ENCODE measurements at regions not wholly inside any gene's neighbourhood (a gene's known extent, or its start where the extent isn't known, plus 50 kb on each side); places are given as distances from the start of the nearest gene placed in this dataset.

DNA sequence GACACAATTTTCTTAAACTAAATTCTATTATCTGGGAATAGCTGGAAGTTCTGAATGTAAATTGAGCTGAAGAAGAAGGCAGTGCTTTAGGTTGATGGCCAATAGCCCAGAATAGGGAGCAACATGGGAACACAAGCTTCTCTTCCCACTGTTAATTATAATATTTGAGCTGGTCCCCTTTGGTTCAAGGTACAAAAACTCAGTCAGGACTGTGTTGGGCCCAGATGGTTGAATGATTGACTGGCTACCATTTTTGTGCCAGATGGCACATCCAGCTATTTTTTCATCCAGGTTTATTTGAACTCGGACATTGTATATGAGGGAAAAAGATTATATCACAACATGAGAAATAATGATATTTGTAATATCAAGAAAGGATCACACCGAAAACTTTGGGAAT is 458.9 kb downstream of the SLITRK1 start:
- DNase-seq (no peak), ATAC-seq (replicated peaks in 1 of 4) (no peak)
- no peak overlapping the region for H3K27ac ChIP-seq (ENCODE audit: low read length)
- CTCF ChIA-PET = no interaction called here
- H3K4me3 ChIP-seq (ENCODE audit: control insufficient read depth in 1 of 2, extremely low read depth in 1 of 2, low read length in 1 of 2) = no peak overlapping the region
- POLR2A ChIA-PET = no interaction called here
- Mint-ChIP-seq H3K27ac (no peak overlapping the region), H3K4me3 (no peak overlapping the region), H3K36me3 (no peaks in the 10 kb centered on the region), H3K4me1 (no peaks in the 10 kb centered on the region), H3K27me3 (no peaks in the 10 kb centered on the region), H3K9me3 (peaks cover 12 to 17% (median 15%) of the 10 kb centered on the region in 3 donors)
- H3K36me3 ChIP-seq (ENCODE audit: control insufficient read depth in 2 of 2, extremely low read depth in 1 of 2, insufficient read depth in 1 of 2, low read length in 1 of 2) = no peaks in the 10 kb centered on the region
- peaks cover 2% of the 10 kb centered on the region for H3K9me3 ChIP-seq
- no peaks in the 10 kb centered on the region for H3K27me3 ChIP-seq (replicated peaks in 1 of 2; ENCODE audit: control insufficient read depth in 2 of 2, extremely low read depth in 1 of 2, insufficient read depth in 2 of 2, low read length in 1 of 2)
- WGBS (ENCODE audit: insufficient coverage) = no CpG with 5 or more reads among the region's 2 CpGs
- no peaks in the 10 kb centered on the region for H3K4me1 ChIP-seq (ENCODE audit: control insufficient read depth in 1 of 2, extremely low read depth in 1 of 2, insufficient read depth in 2 of 2, low read length in 2 of 2)

DNA sequence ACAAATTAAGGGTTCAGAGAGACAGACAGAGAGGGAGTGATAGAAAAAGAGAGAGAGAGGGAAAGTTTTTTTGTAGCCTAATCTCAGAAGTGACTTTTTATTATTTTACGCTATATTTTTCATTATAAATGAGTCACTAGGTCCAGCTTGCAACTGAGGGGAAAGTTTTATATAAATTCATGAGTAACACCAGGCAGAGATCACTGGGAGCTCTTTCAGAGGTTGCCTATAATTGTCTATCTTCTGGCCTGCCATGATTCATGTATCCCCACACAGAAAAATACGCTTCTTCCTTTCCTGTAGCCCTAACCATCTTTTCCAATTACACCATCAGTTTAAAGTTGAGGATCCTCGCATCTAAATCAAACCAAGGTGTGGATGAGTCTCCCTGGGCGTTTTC is 467.9 kb downstream of the SLITRK1 start:
- Histone ChIP-seq H3K27ac (ENCODE audit: low read length) (no peak overlapping the region), H3K27me3 (replicated peaks in 1 of 2; ENCODE audit: control insufficient read depth in 2 of 2, extremely low read depth in 1 of 2, insufficient read depth in 2 of 2, low read length in 1 of 2) (no peaks in the 10 kb centered on the region), H3K4me3 (ENCODE audit: control insufficient read depth in 1 of 2, extremely low read depth in 1 of 2, low read length in 1 of 2) (no peak overlapping the region), H3K9me3 (no peaks in the 10 kb centered on the region), H3K36me3 (ENCODE audit: control insufficient read depth in 2 of 2, extremely low read depth in 1 of 2, insufficient read depth in 1 of 2, low read length in 1 of 2) (no peaks in the 10 kb centered on the region), H3K4me1 (ENCODE audit: control insufficient read depth in 1 of 2, extremely low read depth in 1 of 2, insufficient read depth in 2 of 2, low read length in 2 of 2) (no peaks in the 10 kb centered on the region)
- H3K9me3 Mint-ChIP-seq = peaks cover 7 to 17% (median 10%) of the 10 kb centered on the region in 3 donors
- ChIA-PET POLR2A (no interaction called here), CTCF (no interaction called here)
- H3K4me1 Mint-ChIP-seq = no peaks in the 10 kb centered on the region
- DNase-seq = no peak
- H3K36me3 Mint-ChIP-seq = no peaks in the 10 kb centered on the region
- no peak overlapping the region for H3K27ac Mint-ChIP-seq
- H3K27me3 Mint-ChIP-seq = no peaks in the 10 kb centered on the region
- WGBS (ENCODE audit: insufficient coverage) = 20% methylated on average over 1 of the region's 4 CpGs
- H3K4me3 Mint-ChIP-seq = no peak overlapping the region
- no peak for ATAC-seq (replicated peaks in 1 of 4)

- H3K4me1 ChIP-seq (ENCODE audit: control insufficient read depth in 1 of 2, extremely low read depth in 1 of 2, insufficient read depth in 2 of 2, low read length in 2 of 2) = no peaks in the 10 kb centered on the region
- ChIA-PET POLR2A (no interaction called here), CTCF (no interaction called here)
- Mint-ChIP-seq H3K36me3 (no peaks in the 10 kb centered on the region), H3K4me3 (no peak overlapping the region), H3K27me3 (no peaks in the 10 kb centered on the region), H3K4me1 (no peaks in the 10 kb centered on the region), H3K27ac (no peak overlapping the region), H3K9me3 (peaks cover 0 to 7% (median 5%) of the 10 kb centered on the region in 3 donors)
- no CpG with 5 or more reads among the region's 1 CpG for WGBS (ENCODE audit: insufficient coverage)
- no peak for ATAC-seq (replicated peaks in 1 of 4)
- H3K36me3 ChIP-seq (ENCODE audit: control insufficient read depth in 2 of 2, extremely low read depth in 1 of 2, insufficient read depth in 1 of 2, low read length in 1 of 2) = no peaks in the 10 kb centered on the region
- peaks cover 2% of the 10 kb centered on the region for H3K9me3 ChIP-seq
- H3K4me3 ChIP-seq (ENCODE audit: control insufficient read depth in 1 of 2, extremely low read depth in 1 of 2, low read length in 1 of 2) = no peak overlapping the region
- no peak overlapping the region for H3K27ac ChIP-seq (ENCODE audit: low read length)
- DNase-seq = no peak
- H3K27me3 ChIP-seq (replicated peaks in 1 of 2; ENCODE audit: control insufficient read depth in 2 of 2, extremely low read depth in 1 of 2, insufficient read depth in 2 of 2, low read length in 1 of 2) = no peaks in the 10 kb centered on the region
These were observed 495.7 kb downstream of the SLITRK1 start for GRCh38 chr13:83386609-83387008.

GRCh38 chr13:83378908-83379307 is 503.4 kb downstream of the SLITRK1 start:
- H3K36me3 ChIP-seq (ENCODE audit: control insufficient read depth in 2 of 2, extremely low read depth in 1 of 2, insufficient read depth in 1 of 2, low read length in 1 of 2) = no peaks in the 10 kb centered on the region
- Mint-ChIP-seq H3K4me1 (no peaks in the 10 kb centered on the region), H3K36me3 (no peaks in the 10 kb centered on the region), H3K27ac (no peak overlapping the region), H3K4me3 (no peak overlapping the region), H3K9me3 (peaks cover 0 to 2% (median 0%) of the 10 kb centered on the region in 3 donors), H3K27me3 (no peaks in the 10 kb centered on the region)
- ChIA-PET POLR2A (no interaction called here), CTCF (no interaction called here)
- H3K4me1 ChIP-seq (ENCODE audit: control insufficient read depth in 1 of 2, extremely low read depth in 1 of 2, insufficient read depth in 2 of 2, low read length in 2 of 2) = no peaks in the 10 kb centered on the region
- no CpG with 5 or more reads among the region's 1 CpG for WGBS (ENCODE audit: insufficient coverage)
- H3K4me3 ChIP-seq (ENCODE audit: control insufficient read depth in 1 of 2, extremely low read depth in 1 of 2, low read length in 1 of 2) = no peak overlapping the region
- no peak for DNase-seq
- ATAC-seq (replicated peaks in 1 of 4) = no peak
- no peaks in the 10 kb centered on the region for H3K27me3 ChIP-seq (replicated peaks in 1 of 2; ENCODE audit: control insufficient read depth in 2 of 2, extremely low read depth in 1 of 2, insufficient read depth in 2 of 2, low read length in 1 of 2)
- no peak overlapping the region for H3K27ac ChIP-seq (ENCODE audit: low read length)
- H3K9me3 ChIP-seq = peaks cover 2% of the 10 kb centered on the region

DNA sequence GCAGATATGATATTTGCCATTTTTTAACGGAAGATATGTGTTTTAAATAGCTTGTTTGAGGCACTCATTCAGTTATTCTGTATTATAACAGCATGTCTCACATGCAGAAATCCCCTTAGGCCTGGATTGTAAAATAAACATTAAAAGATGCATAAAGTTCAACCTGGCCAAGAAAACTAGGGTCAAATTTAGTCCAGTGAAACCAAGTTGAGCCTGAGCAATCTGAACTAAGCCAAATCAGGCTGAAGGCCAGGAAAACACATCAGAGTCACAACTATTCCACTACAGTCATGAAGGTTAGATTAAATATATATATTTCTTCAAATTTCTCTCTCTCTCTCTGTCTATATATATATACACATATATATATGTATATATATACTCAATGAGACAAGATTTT is 504.8 kb downstream of the SLITRK1 start:
- CTCF ChIA-PET = no interaction called here
- WGBS (ENCODE audit: insufficient coverage) = no CpG with 5 or more reads among the region's 1 CpG
- H3K36me3 Mint-ChIP-seq = no peaks in the 10 kb centered on the region

GRCh38 chr13:83372786-83373185 is 509.5 kb downstream of the SLITRK1 start:
- H3K27ac Mint-ChIP-seq = no peak overlapping the region
- 0% methylated on average over 1 of the region's 2 CpGs for WGBS (ENCODE audit: insufficient coverage)
- H3K36me3 Mint-ChIP-seq = no peaks in the 10 kb centered on the region
- peaks cover 5 to 18% (median 7%) of the 10 kb centered on the region in 3 donors for H3K9me3 Mint-ChIP-seq
- Histone ChIP-seq H3K9me3 (peaks cover under 1% of the 10 kb centered on the region), H3K27ac (ENCODE audit: low read length) (no peak overlapping the region), H3K4me3 (ENCODE audit: control insufficient read depth in 1 of 2, extremely low read depth in 1 of 2, low read length in 1 of 2) (no peak overlapping the region), H3K4me1 (ENCODE audit: control insufficient read depth in 1 of 2, extremely low read depth in 1 of 2, insufficient read depth in 2 of 2, low read length in 2 of 2) (no peaks in the 10 kb centered on the region), H3K36me3 (ENCODE audit: control insufficient read depth in 2 of 2, extremely low read depth in 1 of 2, insufficient read depth in 1 of 2, low read length in 1 of 2) (no peaks in the 10 kb centered on the region), H3K27me3 (replicated peaks in 1 of 2; ENCODE audit: control insufficient read depth in 2 of 2, extremely low read depth in 1 of 2, insufficient read depth in 2 of 2, low read length in 1 of 2) (no peaks in the 10 kb centered on the region)
- ATAC-seq (replicated peaks in 1 of 4) (no peak), DNase-seq (no peak)
- H3K4me1 Mint-ChIP-seq = no peaks in the 10 kb centered on the region
- CTCF ChIA-PET = no interaction called here
- no peak overlapping the region for H3K4me3 Mint-ChIP-seq
- POLR2A ChIA-PET = no interaction called here
- H3K27me3 Mint-ChIP-seq = no peaks in the 10 kb centered on the region

More for the DNA sequence above, 504.8 kb downstream of the SLITRK1 start:
- H3K9me3 ChIP-seq = peaks cover 2% of the 10 kb centered on the region
- no peaks in the 10 kb centered on the region for H3K4me1 Mint-ChIP-seq
- no peak for DNase-seq
- peaks cover 4 to 5% (median 5%) of the 10 kb centered on the region in 3 donors for H3K9me3 Mint-ChIP-seq
- POLR2A ChIA-PET = no interaction called here
- ATAC-seq (replicated peaks in 1 of 4) = no peak
- no peaks in the 10 kb centered on the region for H3K27me3 Mint-ChIP-seq
- no peak overlapping the region for H3K4me3 ChIP-seq (ENCODE audit: control insufficient read depth in 1 of 2, extremely low read depth in 1 of 2, low read length in 1 of 2)
- no peaks in the 10 kb centered on the region for H3K4me1 ChIP-seq (ENCODE audit: control insufficient read depth in 1 of 2, extremely low read depth in 1 of 2, insufficient read depth in 2 of 2, low read length in 2 of 2)
- H3K27ac ChIP-seq (ENCODE audit: low read length) = no peak overlapping the region
- H3K27ac Mint-ChIP-seq = no peak overlapping the region
- H3K27me3 ChIP-seq (replicated peaks in 1 of 2; ENCODE audit: control insufficient read depth in 2 of 2, extremely low read depth in 1 of 2, insufficient read depth in 2 of 2, low read length in 1 of 2) = no peaks in the 10 kb centered on the region
- H3K4me3 Mint-ChIP-seq = no peak overlapping the region
- no peaks in the 10 kb centered on the region for H3K36me3 ChIP-seq (ENCODE audit: control insufficient read depth in 2 of 2, extremely low read depth in 1 of 2, insufficient read depth in 1 of 2, low read length in 1 of 2)

GRCh38 chr13:83365723-83366122 is 516.6 kb downstream of the SLITRK1 start:
- no peaks in the 10 kb centered on the region for H3K9me3 ChIP-seq
- no peak overlapping the region for H3K4me3 ChIP-seq (ENCODE audit: control insufficient read depth in 1 of 2, extremely low read depth in 1 of 2, low read length in 1 of 2)
- peaks cover 4 to 8% (median 7%) of the 10 kb centered on the region in 3 donors for H3K9me3 Mint-ChIP-seq
- ATAC-seq (replicated peaks in 1 of 4) = no peak
- H3K27ac Mint-ChIP-seq = no peak overlapping the region
- ChIA-PET POLR2A (no interaction called here), CTCF (no interaction called here)
- no peaks in the 10 kb centered on the region for H3K27me3 ChIP-seq (replicated peaks in 1 of 2; ENCODE audit: control insufficient read depth in 2 of 2, extremely low read depth in 1 of 2, insufficient read depth in 2 of 2, low read length in 1 of 2)
- no peak overlapping the region for H3K27ac ChIP-seq (ENCODE audit: low read length)
- no peaks in the 10 kb centered on the region for H3K36me3 Mint-ChIP-seq
- H3K4me3 Mint-ChIP-seq = no peak overlapping the region
- DNase-seq = no peak
- H3K4me1 Mint-ChIP-seq = no peaks in the 10 kb centered on the region
- H3K36me3 ChIP-seq (ENCODE audit: control insufficient read depth in 2 of 2, extremely low read depth in 1 of 2, insufficient read depth in 1 of 2, low read length in 1 of 2) = no peaks in the 10 kb centered on the region
- no peaks in the 10 kb centered on the region for H3K4me1 ChIP-seq (ENCODE audit: control insufficient read depth in 1 of 2, extremely low read depth in 1 of 2, insufficient read depth in 2 of 2, low read length in 2 of 2)
- no peaks in the 10 kb centered on the region for H3K27me3 Mint-ChIP-seq
